ENCODE measurements at regions not wholly inside any gene's neighbourhood (a gene's known extent, or its start where the extent isn't known, plus 50 kb on each side); places are given as distances from the start of the nearest gene placed in this dataset.

DNA sequence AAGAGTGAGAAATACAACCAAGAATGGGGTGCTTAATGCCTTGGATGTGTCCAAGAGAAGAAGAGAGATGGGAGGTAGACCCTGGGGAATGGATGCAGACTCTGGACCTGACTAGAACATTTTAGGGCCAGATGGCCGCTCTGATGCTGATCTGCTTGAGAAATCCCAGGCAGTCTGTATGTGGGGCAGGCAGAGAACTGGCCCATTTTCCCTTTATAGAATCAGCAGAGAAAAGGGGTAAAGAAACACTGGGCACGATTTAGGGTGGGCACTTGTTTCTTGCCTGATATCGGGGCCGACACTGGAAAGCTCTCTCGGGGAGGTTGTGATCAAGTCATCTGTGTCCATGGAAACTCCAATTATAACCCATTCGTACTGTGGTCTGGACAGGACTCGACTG is 118.5 kb upstream of the FSTL4 start:
- Histone ChIP-seq H3K9me3 (replicated peaks; ENCODE audit: low read length) (no peaks in the 10 kb centered on the region), H3K36me3 (ENCODE audit: insufficient read depth, low read length) (no peaks in the 10 kb centered on the region), H3K27me3 (ENCODE audit: control insufficient read depth, insufficient read depth, low read length) (peaks cover 4% of the 10 kb centered on the region), H3K9ac (ENCODE audit: low read depth, low read length) (no peak overlapping the region), H3K4me2 (ENCODE audit: low read length) (no peak overlapping the region), H3K4me3 (ENCODE audit: low read length) (no peak overlapping the region), H3K4me1 (ENCODE audit: control insufficient read depth, insufficient read depth, low read length) (peaks cover 11% of the 10 kb centered on the region)

DNA sequence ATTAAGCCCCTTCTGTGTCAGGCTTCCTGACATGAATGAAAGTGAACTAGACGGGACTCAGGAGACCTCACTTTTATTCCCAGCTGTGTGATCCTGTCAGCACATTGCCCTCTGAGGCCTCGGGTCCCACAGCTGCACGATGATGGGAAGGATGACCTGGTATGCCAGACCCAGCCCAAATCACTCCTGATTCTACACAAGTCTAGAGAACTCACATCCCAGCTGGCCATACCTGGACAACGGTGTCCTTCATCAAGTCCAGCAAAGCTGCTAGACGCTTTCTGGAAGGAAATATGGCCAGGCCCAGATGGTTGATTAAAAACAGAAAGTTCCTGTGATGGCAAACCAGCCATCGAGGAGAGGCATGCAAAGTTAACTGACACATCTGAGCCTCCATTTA is 118.0 kb upstream of the FSTL4 start:
- Histone ChIP-seq H3K36me3 (ENCODE audit: insufficient read depth, low read length) (no peaks in the 10 kb centered on the region), H3K27me3 (ENCODE audit: control insufficient read depth, insufficient read depth, low read length) (peaks cover 4% of the 10 kb centered on the region), H3K4me3 (ENCODE audit: low read length) (no peak overlapping the region), H3K9me3 (replicated peaks; ENCODE audit: low read length) (no peaks in the 10 kb centered on the region), H3K4me1 (ENCODE audit: control insufficient read depth, insufficient read depth, low read length) (peaks cover 6% of the 10 kb centered on the region), H3K9ac (ENCODE audit: low read depth, low read length) (no peak overlapping the region), H3K4me2 (ENCODE audit: low read length) (no peak overlapping the region)

DNA sequence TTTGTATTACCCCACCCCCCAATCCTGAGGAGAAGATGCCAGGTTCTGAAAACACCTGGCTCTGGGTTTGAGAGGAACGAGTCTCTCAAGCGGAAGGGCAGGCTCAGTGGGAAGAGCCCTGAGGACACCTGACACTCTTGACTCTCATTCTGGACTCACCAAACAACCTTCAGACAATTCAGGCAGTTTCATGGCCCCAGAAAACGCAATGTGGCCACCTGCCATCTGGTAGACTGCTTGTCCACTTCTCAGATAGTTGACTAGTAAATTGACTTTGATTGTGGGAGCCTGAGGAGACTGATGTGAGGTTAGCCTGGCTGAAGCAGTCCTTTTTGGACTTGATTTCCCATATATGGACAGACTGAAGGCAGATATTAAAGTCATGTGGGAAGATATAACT is 117.5 kb upstream of the FSTL4 start:
- H3K4me1 ChIP-seq (ENCODE audit: control insufficient read depth, insufficient read depth, low read length) = peaks cover under 1% of the 10 kb centered on the region
- no peaks in the 10 kb centered on the region for H3K9me3 ChIP-seq (replicated peaks; ENCODE audit: low read length)
- no peak overlapping the region for H3K4me3 ChIP-seq (ENCODE audit: low read length)
- no peak overlapping the region for H3K4me2 ChIP-seq (ENCODE audit: low read length)
- H3K9ac ChIP-seq (ENCODE audit: low read depth, low read length) = no peak overlapping the region
- H3K36me3 ChIP-seq (ENCODE audit: insufficient read depth, low read length) = no peaks in the 10 kb centered on the region
- H3K27me3 ChIP-seq (ENCODE audit: control insufficient read depth, insufficient read depth, low read length) = peaks cover 4% of the 10 kb centered on the region

DNA sequence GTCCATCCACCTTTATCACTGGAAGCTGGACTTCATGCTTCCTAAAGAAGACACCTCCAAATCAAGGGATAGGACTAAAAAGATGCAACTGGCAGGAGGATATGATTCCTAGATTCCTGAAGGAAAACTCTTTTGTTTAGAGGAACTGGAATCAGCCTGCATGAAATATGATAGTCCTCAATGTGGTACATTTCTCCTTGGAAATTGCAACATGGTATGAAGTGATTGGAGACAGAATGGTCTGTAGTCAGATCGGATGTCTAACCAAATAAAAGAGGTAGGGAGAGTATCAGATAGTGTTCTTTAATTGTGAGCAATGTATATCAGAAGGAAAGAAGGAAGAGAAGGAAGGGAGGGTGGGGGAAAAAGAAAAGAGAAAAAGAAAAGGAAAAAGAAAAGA is 116.1 kb upstream of the FSTL4 start:
- no peaks in the 10 kb centered on the region for H3K9me3 ChIP-seq (replicated peaks; ENCODE audit: low read length)
- H3K4me3 ChIP-seq (ENCODE audit: low read length) = no peak overlapping the region
- no peak overlapping the region for H3K9ac ChIP-seq (ENCODE audit: low read depth, low read length)
- H3K4me2 ChIP-seq (ENCODE audit: low read length) = no peak overlapping the region
- no peaks in the 10 kb centered on the region for H3K4me1 ChIP-seq (ENCODE audit: control insufficient read depth, insufficient read depth, low read length)
- H3K27me3 ChIP-seq (ENCODE audit: control insufficient read depth, insufficient read depth, low read length) = peaks cover 4% of the 10 kb centered on the region
- no peaks in the 10 kb centered on the region for H3K36me3 ChIP-seq (ENCODE audit: insufficient read depth, low read length)

DNA sequence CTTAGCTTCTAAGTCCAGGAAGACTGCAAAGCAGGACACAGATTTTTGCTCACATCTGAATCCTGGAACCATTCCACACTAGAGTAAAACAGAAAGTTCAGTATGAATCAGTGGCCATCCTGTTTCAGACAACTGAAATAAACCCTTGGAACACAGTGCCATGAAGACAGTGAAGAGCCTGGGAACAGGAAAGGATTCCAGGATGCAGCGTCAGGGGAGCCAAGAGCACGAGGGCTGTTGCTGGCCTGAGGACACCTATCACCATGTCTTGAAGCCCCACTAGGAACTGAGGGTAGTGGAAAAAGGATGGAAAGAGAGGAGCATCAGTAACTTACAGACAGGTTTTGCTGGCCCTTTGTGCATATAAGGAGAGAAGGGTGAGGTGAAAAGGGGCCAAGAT is 115.3 kb upstream of the FSTL4 start:
- Histone ChIP-seq H3K9me3 (replicated peaks; ENCODE audit: low read length) (no peaks in the 10 kb centered on the region), H3K27me3 (ENCODE audit: control insufficient read depth, insufficient read depth, low read length) (peaks cover 4% of the 10 kb centered on the region), H3K4me3 (ENCODE audit: low read length) (no peak overlapping the region), H3K4me1 (ENCODE audit: control insufficient read depth, insufficient read depth, low read length) (no peaks in the 10 kb centered on the region), H3K4me2 (ENCODE audit: low read length) (no peak overlapping the region), H3K36me3 (ENCODE audit: insufficient read depth, low read length) (no peaks in the 10 kb centered on the region), H3K9ac (ENCODE audit: low read depth, low read length) (no peak overlapping the region)

DNA sequence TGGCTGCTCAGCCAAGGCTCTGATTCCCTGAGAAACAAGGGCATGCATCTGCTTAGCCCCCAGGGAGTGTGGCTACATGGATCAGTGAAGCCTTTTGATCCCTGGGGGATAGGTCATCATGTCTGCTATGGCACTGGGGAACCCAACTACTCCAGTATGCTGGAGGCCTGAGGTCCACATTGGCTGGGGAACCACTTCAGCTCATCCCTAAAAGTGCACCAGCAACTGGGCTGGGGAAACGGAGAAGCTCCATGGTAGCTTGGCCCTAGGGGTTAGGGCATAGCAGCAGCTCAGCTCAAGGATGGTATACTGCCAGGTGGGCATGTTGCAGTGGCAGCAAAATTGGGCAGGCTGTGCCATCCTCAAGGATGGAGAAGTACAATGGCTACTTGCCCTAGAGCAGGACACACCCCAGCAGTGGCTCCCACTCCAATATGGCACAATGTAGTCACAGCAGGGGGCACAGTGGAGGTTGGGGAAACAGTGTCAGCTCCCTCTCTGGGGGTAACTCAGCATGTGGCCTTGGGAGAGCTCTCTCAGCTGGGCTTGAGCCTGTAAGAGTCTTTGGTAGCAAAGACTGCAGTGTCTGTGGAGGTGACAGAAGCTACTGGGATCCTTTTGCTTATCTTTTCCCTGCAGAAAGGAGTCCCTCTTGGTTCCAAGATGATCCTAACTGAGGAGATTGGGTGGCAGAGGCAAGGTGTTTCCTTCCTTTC is 111.5 kb upstream of the FSTL4 start:
- Histone ChIP-seq H3K4me3 (ENCODE audit: low read length) (no peak overlapping the region), H3K4me1 (ENCODE audit: control insufficient read depth, insufficient read depth, low read length) (no peaks in the 10 kb centered on the region), H3K27me3 (ENCODE audit: control insufficient read depth, insufficient read depth, low read length) (peaks cover 4% of the 10 kb centered on the region), H3K9me3 (replicated peaks; ENCODE audit: low read length) (no peaks in the 10 kb centered on the region), H3K4me2 (ENCODE audit: low read length) (no peak overlapping the region), H3K9ac (ENCODE audit: low read depth, low read length) (no peak overlapping the region), H3K36me3 (ENCODE audit: insufficient read depth, low read length) (no peaks in the 10 kb centered on the region)

DNA sequence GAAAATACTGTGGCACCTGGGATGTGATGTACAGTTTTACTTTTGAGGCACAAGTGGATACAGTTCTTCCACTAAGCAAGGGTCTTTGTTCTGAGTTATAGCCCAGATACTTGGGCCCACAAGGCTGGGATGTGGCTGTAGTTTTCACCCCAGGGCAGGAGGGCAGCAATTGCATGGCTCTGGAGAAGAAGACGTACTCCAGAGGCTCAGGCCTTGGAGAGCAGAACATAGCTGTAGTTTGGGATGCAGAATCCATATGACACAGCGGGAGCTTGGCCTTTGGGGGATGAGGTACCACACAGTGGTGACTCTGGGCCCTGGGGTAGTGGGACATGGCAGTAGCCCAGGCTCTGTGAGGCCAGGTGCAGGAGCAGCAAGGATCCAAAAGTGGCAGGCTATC is 110.8 kb upstream of the FSTL4 start:
- Histone ChIP-seq H3K4me1 (ENCODE audit: control insufficient read depth, insufficient read depth, low read length) (no peaks in the 10 kb centered on the region), H3K36me3 (ENCODE audit: insufficient read depth, low read length) (no peaks in the 10 kb centered on the region), H3K4me3 (ENCODE audit: low read length) (no peak overlapping the region), H3K9me3 (replicated peaks; ENCODE audit: low read length) (no peaks in the 10 kb centered on the region), H3K4me2 (ENCODE audit: low read length) (no peak overlapping the region), H3K9ac (ENCODE audit: low read depth, low read length) (no peak overlapping the region), H3K27me3 (ENCODE audit: control insufficient read depth, insufficient read depth, low read length) (peaks cover 4% of the 10 kb centered on the region)

DNA sequence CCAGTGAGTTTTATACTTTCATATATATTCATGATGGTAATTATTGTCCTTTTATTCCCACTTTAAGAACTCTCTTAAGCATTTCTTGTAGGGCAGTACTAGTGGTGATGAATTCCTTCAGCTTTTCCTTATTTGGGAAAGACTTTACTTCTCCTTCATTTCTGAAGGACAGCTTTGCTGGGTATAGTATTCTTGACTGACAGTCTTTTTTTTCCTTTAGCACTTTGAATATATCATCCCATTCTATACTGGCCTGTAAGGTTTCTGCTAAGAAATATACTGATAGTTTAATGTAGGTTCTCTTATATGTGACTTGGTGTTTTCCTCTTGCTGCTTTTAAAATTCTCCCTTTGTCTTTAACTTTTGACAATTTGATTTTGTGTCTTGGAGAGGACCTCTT is 109.0 kb upstream of the FSTL4 start:
- H3K27me3 ChIP-seq (ENCODE audit: control insufficient read depth, insufficient read depth, low read length) = peaks cover 8% of the 10 kb centered on the region
- no peaks in the 10 kb centered on the region for H3K4me1 ChIP-seq (ENCODE audit: control insufficient read depth, insufficient read depth, low read length)
- no peak overlapping the region for H3K9ac ChIP-seq (ENCODE audit: low read depth, low read length)
- no peak overlapping the region for H3K4me2 ChIP-seq (ENCODE audit: low read length)
- no peaks in the 10 kb centered on the region for H3K9me3 ChIP-seq (replicated peaks; ENCODE audit: low read length)
- no peaks in the 10 kb centered on the region for H3K36me3 ChIP-seq (ENCODE audit: insufficient read depth, low read length)
- H3K4me3 ChIP-seq (ENCODE audit: low read length) = no peak overlapping the region

DNA sequence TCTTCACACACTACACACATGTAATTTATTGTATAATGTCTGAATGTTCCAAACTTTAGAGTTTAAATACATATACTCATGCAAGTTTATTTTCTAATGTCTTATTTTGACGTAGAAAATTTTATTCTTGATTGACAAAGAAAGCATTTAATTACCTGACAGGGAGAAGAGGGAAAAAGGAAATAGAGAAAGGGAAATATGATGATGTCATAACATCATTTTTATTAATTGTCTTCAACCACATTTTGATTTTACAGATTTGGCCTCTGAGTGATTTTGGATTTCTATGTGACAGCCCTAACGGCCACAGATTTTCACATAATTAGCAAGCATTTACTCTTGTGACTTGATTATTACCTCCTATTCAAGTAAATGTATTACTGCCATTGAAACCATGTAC is 106.1 kb upstream of the FSTL4 start:
- Histone ChIP-seq H3K9ac (ENCODE audit: low read depth, low read length) (no peak overlapping the region), H3K36me3 (ENCODE audit: insufficient read depth, low read length) (no peaks in the 10 kb centered on the region), H3K9me3 (replicated peaks; ENCODE audit: low read length) (no peaks in the 10 kb centered on the region), H3K4me1 (ENCODE audit: control insufficient read depth, insufficient read depth, low read length) (no peaks in the 10 kb centered on the region), H3K4me2 (ENCODE audit: low read length) (no peak overlapping the region), H3K27me3 (ENCODE audit: control insufficient read depth, insufficient read depth, low read length) (peaks cover 16% of the 10 kb centered on the region), H3K4me3 (ENCODE audit: low read length) (no peak overlapping the region)

DNA sequence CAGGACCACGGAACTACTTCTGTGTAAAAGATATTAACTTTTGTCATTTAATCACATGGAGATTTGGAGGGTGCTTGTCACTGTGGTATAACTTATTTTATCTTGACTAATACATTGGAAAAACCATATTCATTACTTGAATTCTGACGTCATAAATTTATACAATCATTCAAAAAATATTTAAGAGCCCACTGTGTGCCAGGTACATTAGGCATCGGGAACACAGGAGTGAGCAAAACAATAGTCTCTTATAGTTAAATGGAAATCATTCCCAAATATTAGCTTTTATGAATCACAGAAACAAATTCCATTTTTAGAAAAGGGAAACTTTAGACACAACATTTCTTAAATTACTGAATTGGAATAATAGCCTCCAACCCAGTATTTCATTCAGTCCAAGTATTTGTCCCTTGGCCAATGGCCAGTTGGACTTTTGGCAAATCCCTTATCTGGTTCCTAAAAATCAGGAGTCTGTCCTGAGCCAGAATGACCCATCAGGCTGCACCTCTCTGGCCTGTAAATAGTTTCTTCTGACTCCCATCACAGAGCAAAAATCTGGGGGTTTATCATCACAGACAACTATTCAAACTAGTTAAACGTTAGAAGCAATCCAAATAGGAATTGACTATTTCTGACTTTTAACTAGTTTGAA is 104.3 kb upstream of the FSTL4 start:
- no peak overlapping the region for H3K4me2 ChIP-seq (ENCODE audit: low read length)
- H3K4me3 ChIP-seq (ENCODE audit: low read length) = no peak overlapping the region
- H3K27me3 ChIP-seq (ENCODE audit: control insufficient read depth, insufficient read depth, low read length) = peaks cover 16% of the 10 kb centered on the region
- H3K36me3 ChIP-seq (ENCODE audit: insufficient read depth, low read length) = no peaks in the 10 kb centered on the region
- no peaks in the 10 kb centered on the region for H3K9me3 ChIP-seq (replicated peaks; ENCODE audit: low read length)
- no peaks in the 10 kb centered on the region for H3K4me1 ChIP-seq (ENCODE audit: control insufficient read depth, insufficient read depth, low read length)
- H3K9ac ChIP-seq (ENCODE audit: low read depth, low read length) = no peak overlapping the region

DNA sequence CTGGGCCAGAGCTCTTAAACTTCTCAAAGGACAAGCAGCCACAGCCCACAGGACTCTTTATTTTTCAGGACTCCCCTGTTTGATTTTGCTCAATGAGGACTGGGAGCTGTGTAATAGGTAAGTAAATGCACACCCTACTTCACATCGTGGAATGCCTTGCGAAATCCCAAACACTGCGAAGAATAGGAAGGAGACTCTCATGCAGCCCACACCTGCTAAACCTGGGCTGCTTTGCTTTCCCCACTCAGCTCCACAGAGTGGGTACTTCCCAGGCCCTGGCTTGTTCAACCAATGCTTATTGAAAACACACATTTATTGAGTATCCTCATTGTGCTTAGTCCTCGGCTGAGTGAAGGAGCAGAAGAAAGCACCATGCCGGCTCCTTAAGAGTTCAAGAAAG is 103.3 kb upstream of the FSTL4 start:
- Histone ChIP-seq H3K36me3 (ENCODE audit: insufficient read depth, low read length) (no peaks in the 10 kb centered on the region), H3K9me3 (replicated peaks; ENCODE audit: low read length) (no peaks in the 10 kb centered on the region), H3K4me3 (ENCODE audit: low read length) (no peak overlapping the region), H3K27me3 (ENCODE audit: control insufficient read depth, insufficient read depth, low read length) (peaks cover 16% of the 10 kb centered on the region), H3K4me2 (ENCODE audit: low read length) (no peak overlapping the region), H3K4me1 (ENCODE audit: control insufficient read depth, insufficient read depth, low read length) (no peaks in the 10 kb centered on the region), H3K9ac (ENCODE audit: low read depth, low read length) (no peak overlapping the region)

DNA sequence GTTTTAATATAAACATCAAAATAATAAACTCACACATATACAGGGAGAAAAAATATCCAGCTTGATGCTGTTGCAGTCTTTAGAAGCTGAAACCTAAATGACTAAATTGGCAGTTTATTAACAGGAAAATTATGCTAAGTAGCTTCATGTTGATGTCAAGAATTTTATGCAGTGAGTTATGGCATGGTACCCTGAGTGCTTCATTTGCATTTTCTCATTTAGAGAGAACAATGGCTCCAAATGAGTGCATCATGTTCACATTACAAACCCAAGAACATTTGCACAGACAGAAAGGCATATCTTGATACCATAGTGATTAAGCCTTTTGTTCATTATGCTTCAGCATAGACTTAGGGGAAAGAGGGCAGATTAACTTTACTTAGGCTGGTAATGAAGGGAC is 102.9 kb upstream of the FSTL4 start:
- Histone ChIP-seq H3K4me3 (ENCODE audit: low read length) (no peak overlapping the region), H3K27me3 (ENCODE audit: control insufficient read depth, insufficient read depth, low read length) (peaks cover 16% of the 10 kb centered on the region), H3K9ac (ENCODE audit: low read depth, low read length) (no peak overlapping the region), H3K4me2 (ENCODE audit: low read length) (no peak overlapping the region), H3K36me3 (ENCODE audit: insufficient read depth, low read length) (no peaks in the 10 kb centered on the region), H3K9me3 (replicated peaks; ENCODE audit: low read length) (no peaks in the 10 kb centered on the region), H3K4me1 (ENCODE audit: control insufficient read depth, insufficient read depth, low read length) (no peaks in the 10 kb centered on the region)
